Nephron (organoid): ENCODE measurements at regions not wholly inside any gene's neighbourhood (a gene's known extent, or its start where the extent isn't known, plus 50 kb on each side); places are given as distances from the start of the nearest gene placed in this dataset.

Experiments
- H3K27ac Mint-ChIP-seq, 3 experiments: 2 replicates each; pipeline ENCODE4 v1.8.0; 2020; ENCODE audit warnings: mixed read lengths in 3 of 3, mild to moderate bottlenecking in 2 of 3, moderate library complexity in 1 of 3
- H3K27me3 Mint-ChIP-seq: 2 replicates; pipeline ENCODE4 v1.8.0; 2021; ENCODE audit warnings: low read depth, mild to moderate bottlenecking, moderate library complexity, mixed read lengths
- H3K36me3 Mint-ChIP-seq: 2 replicates; pipeline ENCODE4 v1.8.0; 2020; ENCODE audit warnings: low read depth, mixed read lengths
- H3K4me1 Mint-ChIP-seq: 2 replicates; pipeline ENCODE4 v1.8.0; 2020; ENCODE audit warnings: mixed read lengths
- H3K4me3 Mint-ChIP-seq, 3 experiments: 2 replicates each; pipeline ENCODE4 v1.8.0; 2020; ENCODE audit warnings: mild to moderate bottlenecking in 3 of 3, mixed read lengths in 3 of 3, moderate library complexity in 2 of 3
- H3K9me3 Mint-ChIP-seq: 2 replicates; pipeline ENCODE4 v1.8.0; 2020; ENCODE audit warnings: mixed read lengths
- TF ChIP-seq, protein P1 (sequence below), 3 experiments: fragments of 200-600 bp; sonication (generic); IDR thresholded peaks; one replicate each; pipeline ENCODE4 v1.5.0; 2021; ENCODE audit warnings: antibody characterized with exemption in 3 of 3; ENCODE audit not compliant: unreplicated experiment in 3 of 3

DNA sequence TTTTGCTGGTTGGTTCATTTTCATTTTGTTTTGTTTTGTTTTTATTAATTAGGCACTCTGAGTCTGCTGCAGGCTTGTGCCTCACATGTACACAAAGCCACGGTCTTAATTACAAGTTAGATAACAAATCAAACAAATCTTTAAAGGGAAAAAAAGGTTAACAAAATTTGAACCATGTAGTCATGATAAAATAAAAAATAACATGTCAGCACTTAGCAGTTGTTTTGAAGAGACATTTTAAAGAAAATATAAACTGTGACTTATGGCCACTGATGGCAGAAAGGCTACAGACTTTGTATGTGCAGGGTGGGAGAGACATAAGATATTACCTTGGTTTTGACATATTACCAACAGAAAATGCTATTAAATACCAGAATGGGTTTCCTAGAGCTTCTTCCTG lies 1035.4 kb downstream of the TUSC7 start:
- TF ChIP-seq, protein P1, sequence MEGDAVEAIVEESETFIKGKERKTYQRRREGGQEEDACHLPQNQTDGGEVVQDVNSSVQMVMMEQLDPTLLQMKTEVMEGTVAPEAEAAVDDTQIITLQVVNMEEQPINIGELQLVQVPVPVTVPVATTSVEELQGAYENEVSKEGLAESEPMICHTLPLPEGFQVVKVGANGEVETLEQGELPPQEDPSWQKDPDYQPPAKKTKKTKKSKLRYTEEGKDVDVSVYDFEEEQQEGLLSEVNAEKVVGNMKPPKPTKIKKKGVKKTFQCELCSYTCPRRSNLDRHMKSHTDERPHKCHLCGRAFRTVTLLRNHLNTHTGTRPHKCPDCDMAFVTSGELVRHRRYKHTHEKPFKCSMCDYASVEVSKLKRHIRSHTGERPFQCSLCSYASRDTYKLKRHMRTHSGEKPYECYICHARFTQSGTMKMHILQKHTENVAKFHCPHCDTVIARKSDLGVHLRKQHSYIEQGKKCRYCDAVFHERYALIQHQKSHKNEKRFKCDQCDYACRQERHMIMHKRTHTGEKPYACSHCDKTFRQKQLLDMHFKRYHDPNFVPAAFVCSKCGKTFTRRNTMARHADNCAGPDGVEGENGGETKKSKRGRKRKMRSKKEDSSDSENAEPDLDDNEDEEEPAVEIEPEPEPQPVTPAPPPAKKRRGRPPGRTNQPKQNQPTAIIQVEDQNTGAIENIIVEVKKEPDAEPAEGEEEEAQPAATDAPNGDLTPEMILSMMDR (IDR thresholded peaks at IDR 0.05; ENCODE audit: unreplicated experiment in 3 of 3), result no peak
- Mint-ChIP-seq H3K4me3 (no peak overlapping the region), H3K9me3 (peaks cover 4% of the 10 kb centered on the region), H3K4me1 (peaks cover 6% of the 10 kb centered on the region), H3K27ac (no peak overlapping the region), H3K36me3 (no peaks in the 10 kb centered on the region), H3K27me3 (no peaks in the 10 kb centered on the region)

DNA sequence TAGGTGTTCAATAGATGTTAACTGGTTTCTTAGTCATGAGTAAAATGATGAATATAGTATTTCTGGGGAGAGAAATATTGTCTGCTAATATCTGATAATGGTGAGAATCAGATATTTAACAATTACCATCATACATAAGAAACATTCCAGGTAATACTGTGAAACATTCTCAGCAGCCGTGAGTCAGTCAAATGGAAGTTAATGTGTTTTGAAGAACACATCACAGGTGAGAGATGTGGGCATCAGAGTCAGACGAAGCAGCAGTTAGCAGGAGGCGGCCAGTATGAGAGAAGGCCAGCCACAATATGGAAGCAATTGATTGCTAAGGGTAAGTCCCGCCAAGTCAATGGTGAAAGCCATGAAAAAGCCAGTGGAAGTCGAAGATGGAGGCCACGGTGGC lies 1035.9 kb downstream of the TUSC7 start:
- Mint-ChIP-seq H3K36me3 (no peaks in the 10 kb centered on the region), H3K4me3 (no peak overlapping the region), H3K4me1 (peaks cover 6% of the 10 kb centered on the region), H3K9me3 (peaks cover 4% of the 10 kb centered on the region), H3K27me3 (no peaks in the 10 kb centered on the region), H3K27ac (no peak overlapping the region)
- TF ChIP-seq, protein P1 (IDR thresholded peaks at IDR 0.05; ENCODE audit: unreplicated experiment in 3 of 3), result no peak

DNA sequence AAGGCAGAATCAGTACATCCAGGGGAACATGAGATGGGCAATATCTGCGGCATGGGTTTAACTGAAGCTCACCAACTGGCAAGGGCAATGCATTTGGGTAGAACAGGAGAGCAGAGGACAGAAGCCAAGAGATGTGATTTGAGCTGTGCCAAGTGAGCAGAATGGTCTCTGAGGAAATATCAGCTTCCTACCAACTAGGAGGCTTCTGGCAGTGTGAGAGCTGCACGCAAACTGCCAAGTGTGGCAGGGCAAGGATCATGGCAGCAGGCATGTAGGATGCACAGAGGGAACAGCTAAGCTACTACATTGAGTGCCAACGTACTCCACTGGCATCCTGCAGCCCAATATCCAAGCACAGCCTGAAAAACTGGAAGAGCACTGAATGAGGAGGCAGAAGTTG lies 1036.5 kb downstream of the TUSC7 start:
- no peaks in the 10 kb centered on the region for H3K27me3 Mint-ChIP-seq
- no peaks in the 10 kb centered on the region for H3K36me3 Mint-ChIP-seq
- H3K4me1 Mint-ChIP-seq, result peaks cover 6% of the 10 kb centered on the region
- no peak overlapping the region for H3K27ac Mint-ChIP-seq
- peaks cover 4% of the 10 kb centered on the region for H3K9me3 Mint-ChIP-seq
- H3K4me3 Mint-ChIP-seq, result no peak overlapping the region
- TF ChIP-seq, protein P1 (IDR thresholded peaks at IDR 0.05; ENCODE audit: unreplicated experiment in 3 of 3), result no peak

DNA sequence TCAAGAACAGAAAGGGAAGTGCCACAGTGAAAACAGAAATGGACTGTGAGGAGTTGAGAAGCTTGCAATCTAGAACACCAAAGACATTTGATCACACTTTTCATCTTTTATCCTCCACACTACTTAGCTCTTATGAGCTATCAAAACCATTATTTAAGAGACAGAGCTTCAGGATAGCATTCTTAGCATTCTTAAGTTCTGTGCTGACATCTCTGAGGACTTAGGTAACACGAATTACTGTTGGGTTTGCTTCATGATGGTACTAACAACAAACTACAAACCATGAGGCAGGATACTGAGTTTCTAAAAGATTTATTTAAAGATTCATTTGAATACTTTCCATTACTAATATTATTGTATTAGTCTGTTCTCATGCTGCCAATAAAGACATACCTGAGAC lies 1038.6 kb downstream of the TUSC7 start:
- Mint-ChIP-seq H3K4me3 (no peak overlapping the region), H3K27ac (no peak overlapping the region), H3K27me3 (no peaks in the 10 kb centered on the region), H3K4me1 (peaks cover 10% of the 10 kb centered on the region), H3K36me3 (no peaks in the 10 kb centered on the region), H3K9me3 (peaks cover 4% of the 10 kb centered on the region)
- TF ChIP-seq, protein P1 (IDR thresholded peaks at IDR 0.05; ENCODE audit: unreplicated experiment in 3 of 3), result no peak

DNA sequence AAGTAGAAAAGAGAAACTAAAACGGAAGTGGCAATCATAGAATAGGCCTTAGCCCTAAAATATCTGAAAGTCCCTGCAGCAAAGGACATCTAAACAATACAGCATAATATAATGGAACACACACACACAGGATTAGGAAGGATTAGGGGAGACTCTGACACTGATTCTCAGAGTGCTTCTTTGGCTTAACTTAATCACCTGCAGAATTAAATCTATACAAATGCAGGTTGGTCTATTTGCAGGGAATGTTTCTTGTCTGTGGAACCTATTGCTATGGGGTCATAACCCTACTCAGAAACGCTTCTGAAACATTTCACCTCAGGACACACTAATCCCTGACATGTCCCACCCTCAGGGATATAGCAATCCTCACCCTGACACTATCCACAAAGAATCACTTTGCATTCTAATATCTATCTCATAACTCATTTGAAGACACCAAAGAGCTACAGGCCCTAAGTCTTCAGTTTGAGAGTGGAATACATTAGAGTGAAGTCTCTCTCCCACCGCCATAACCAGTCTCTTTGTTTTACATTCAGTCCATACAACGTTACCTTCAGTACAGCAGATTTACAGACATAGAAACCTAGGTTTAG lies 1041.2 kb downstream of the TUSC7 start:
- Mint-ChIP-seq H3K27ac (no peak overlapping the region), H3K4me1 (peaks cover 5% of the 10 kb centered on the region), H3K27me3 (no peaks in the 10 kb centered on the region), H3K36me3 (no peaks in the 10 kb centered on the region), H3K9me3 (peaks cover 4% of the 10 kb centered on the region), H3K4me3 (no peak overlapping the region)
- TF ChIP-seq, protein P1 (IDR thresholded peaks at IDR 0.05; ENCODE audit: unreplicated experiment in 3 of 3), result no peak

DNA sequence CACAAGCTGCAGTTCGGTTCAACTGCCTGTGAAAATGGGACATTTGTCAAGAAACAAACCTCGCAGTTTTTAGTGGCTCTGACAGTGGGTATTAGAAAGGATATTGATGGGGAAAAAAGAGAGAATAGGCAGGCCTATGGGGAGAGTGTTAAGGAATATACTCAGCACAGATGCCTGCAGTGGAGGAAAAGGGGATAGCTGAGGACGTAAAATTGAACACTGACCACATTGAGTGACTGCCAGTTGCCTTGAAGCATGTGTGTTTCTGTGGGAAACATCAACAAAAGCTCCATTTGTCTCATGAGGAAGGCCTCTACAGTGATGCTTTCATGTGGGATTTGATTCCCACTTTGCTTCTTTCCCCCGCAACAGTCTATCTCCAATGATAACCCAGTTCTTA lies 1042.1 kb downstream of the TUSC7 start:
- TF ChIP-seq, protein P1 (IDR thresholded peaks at IDR 0.05; ENCODE audit: unreplicated experiment in 3 of 3), result no peak
- H3K27me3 Mint-ChIP-seq, result no peaks in the 10 kb centered on the region
- peaks cover 8% of the 10 kb centered on the region for H3K4me1 Mint-ChIP-seq
- H3K9me3 Mint-ChIP-seq, result peaks cover 4% of the 10 kb centered on the region
- no peak overlapping the region for H3K4me3 Mint-ChIP-seq
- no peak overlapping the region for H3K27ac Mint-ChIP-seq
- no peaks in the 10 kb centered on the region for H3K36me3 Mint-ChIP-seq
